ENCODE measurements at regions not wholly inside any gene's neighbourhood (a gene's known extent, or its start where the extent isn't known, plus 50 kb on each side); places are given as distances from the start of the nearest gene placed in this dataset.

DNA sequence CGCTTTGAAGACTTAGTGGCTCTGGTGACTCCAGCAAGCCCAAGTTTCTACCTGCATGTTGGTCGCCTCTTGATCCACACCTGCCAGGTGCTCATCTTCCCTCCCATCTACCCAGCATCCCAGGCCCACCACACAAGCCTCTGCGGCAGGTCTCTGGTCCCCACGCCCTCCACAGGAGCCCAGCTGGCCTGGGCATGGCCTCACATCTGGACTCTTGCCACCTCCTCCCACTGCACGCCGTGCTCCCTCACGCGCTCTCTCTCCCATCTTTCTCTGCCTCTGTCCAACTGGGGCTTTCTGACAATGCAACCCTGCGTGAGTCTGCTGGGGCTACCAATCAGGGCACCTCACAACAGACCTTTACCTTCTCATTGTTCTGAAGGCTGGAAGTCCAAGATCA lies 50.2 kb upstream of the FGFR2 start:
- H3K4me1 ChIP-seq (ENCODE audit: low read length), result no peaks in the 10 kb centered on the region
- H3K36me3 ChIP-seq (replicated peaks; ENCODE audit: low read depth, low read length), result no peaks in the 10 kb centered on the region
- H3K4me2 ChIP-seq (ENCODE audit: low read length), result no peak overlapping the region
- H3K27ac ChIP-seq (ENCODE audit: low read length), result no peak overlapping the region
- H2AFZ ChIP-seq (ENCODE audit: low read depth, low read length), result no peak overlapping the region
- no peak for TF ChIP-seq EZH2phosphoT487 (IDR thresholded peaks at IDR 0.05; ENCODE audit: low read depth)
- TF ChIP-seq, protein P1, sequence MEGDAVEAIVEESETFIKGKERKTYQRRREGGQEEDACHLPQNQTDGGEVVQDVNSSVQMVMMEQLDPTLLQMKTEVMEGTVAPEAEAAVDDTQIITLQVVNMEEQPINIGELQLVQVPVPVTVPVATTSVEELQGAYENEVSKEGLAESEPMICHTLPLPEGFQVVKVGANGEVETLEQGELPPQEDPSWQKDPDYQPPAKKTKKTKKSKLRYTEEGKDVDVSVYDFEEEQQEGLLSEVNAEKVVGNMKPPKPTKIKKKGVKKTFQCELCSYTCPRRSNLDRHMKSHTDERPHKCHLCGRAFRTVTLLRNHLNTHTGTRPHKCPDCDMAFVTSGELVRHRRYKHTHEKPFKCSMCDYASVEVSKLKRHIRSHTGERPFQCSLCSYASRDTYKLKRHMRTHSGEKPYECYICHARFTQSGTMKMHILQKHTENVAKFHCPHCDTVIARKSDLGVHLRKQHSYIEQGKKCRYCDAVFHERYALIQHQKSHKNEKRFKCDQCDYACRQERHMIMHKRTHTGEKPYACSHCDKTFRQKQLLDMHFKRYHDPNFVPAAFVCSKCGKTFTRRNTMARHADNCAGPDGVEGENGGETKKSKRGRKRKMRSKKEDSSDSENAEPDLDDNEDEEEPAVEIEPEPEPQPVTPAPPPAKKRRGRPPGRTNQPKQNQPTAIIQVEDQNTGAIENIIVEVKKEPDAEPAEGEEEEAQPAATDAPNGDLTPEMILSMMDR (IDR thresholded peaks at IDR 0.05; ENCODE audit: low read depth, low read length), result no peak
- H3K4me3 ChIP-seq (ENCODE audit: low read length), result no peak overlapping the region
- H3K79me2 ChIP-seq (ENCODE audit: low read length), result no peaks in the 10 kb centered on the region
- H3K9me3 ChIP-seq (ENCODE audit: insufficient read depth, low read length), result no peaks in the 10 kb centered on the region
- no peak overlapping the region for H3K9ac ChIP-seq (ENCODE audit: low read length)
- no peaks in the 10 kb centered on the region for H3K27me3 ChIP-seq (ENCODE audit: low read depth, low read length)
- H4K20me1 ChIP-seq (ENCODE audit: insufficient read depth, low read length), result no peaks in the 10 kb centered on the region

DNA sequence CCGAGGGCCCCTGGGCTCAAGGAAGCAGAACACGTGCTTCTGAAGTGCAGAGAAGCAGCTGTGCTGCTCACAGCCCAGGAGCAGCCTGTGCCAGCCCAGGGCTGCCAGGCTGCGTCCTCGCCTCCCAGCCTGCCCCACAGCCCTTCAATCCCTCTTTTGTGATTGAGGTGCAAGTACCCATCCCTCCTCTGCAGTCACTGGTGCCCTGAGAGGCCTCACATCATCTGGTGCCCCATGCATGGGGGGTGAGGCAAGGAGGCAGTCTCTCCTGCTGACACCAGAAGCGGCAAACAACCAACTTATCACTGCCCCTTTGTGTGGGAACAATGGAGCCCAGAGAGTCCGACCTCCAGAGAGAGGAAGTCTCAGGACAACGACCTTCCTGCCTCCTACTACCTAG lies 49.8 kb upstream of the FGFR2 start:
- no peaks in the 10 kb centered on the region for H3K79me2 ChIP-seq (ENCODE audit: low read length)
- no peaks in the 10 kb centered on the region for H3K27me3 ChIP-seq (ENCODE audit: low read depth, low read length)
- no peaks in the 10 kb centered on the region for H3K36me3 ChIP-seq (replicated peaks; ENCODE audit: low read depth, low read length)
- no peak overlapping the region for H3K27ac ChIP-seq (ENCODE audit: low read length)
- no peak overlapping the region for H3K4me3 ChIP-seq (ENCODE audit: low read length)
- TF ChIP-seq EZH2phosphoT487 (IDR thresholded peaks at IDR 0.05; ENCODE audit: low read depth), result no peak
- TF ChIP-seq, protein P1 (IDR thresholded peaks at IDR 0.05; ENCODE audit: low read depth, low read length), result no peak
- no peaks in the 10 kb centered on the region for H4K20me1 ChIP-seq (ENCODE audit: insufficient read depth, low read length)
- H2AFZ ChIP-seq (ENCODE audit: low read depth, low read length), result no peak overlapping the region
- H3K9me3 ChIP-seq (ENCODE audit: insufficient read depth, low read length), result no peaks in the 10 kb centered on the region
- no peak overlapping the region for H3K9ac ChIP-seq (ENCODE audit: low read length)
- H3K4me1 ChIP-seq (ENCODE audit: low read length), result no peaks in the 10 kb centered on the region
- no peak overlapping the region for H3K4me2 ChIP-seq (ENCODE audit: low read length)

All from OCI-LY3 (cell line).